Mucosa of gallbladder (tissue), 1 donor: ENCODE measurements at regions not wholly inside any gene's neighbourhood (a gene's known extent, or its start where the extent isn't known, plus 50 kb on each side); places are given as distances from the start of the nearest gene placed in this dataset.

Experiments
- DNase-seq: peaks from one replicate; pipeline ENCODE4 v3.0.0-alpha.2; 2020; ENCODE audit warnings: low spot score
- donor health status: DM: no; HTN: no; CAD: no.

DNA sequence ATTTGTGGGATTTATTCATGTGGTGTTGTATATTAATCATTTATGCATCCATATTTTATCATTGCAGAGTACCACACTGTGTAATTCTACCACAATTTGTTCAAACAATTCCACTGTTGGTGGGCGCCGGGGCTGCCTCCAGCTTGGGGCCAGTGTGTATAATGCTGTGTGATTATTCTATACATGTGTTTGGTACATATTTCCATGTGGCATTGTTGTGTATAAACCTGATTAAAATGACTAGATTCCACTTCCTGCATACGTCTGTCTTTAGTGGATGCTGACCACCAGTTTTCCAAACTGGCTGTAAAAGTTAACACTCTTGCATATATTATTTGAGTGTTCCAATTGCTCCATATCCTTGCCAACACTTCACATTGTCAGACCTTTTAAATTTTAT is 1213.8 kb downstream of the TBC1D22A start:
- DNase-seq, result no peak

DNA sequence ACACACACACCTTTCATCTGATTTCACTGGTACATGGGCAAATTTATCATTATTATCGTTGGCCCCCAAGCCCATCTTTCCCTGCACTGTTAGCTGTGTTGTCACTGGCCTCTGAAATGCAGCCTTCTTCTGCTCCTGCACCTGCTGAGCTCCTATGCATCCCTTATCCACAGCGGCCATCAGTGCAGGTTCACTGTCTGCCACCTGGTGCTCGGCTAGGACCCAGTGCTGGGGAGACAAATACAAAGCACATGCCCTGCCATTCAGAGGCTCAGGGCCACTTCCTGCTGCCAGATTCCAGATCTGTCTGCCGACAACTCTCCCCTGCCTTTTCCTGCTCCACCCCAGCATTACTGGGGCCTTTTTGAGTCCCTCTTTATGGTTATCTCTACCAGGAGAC is 1205.4 kb downstream of the TBC1D22A start:
- DNase-seq, result no peak

DNA sequence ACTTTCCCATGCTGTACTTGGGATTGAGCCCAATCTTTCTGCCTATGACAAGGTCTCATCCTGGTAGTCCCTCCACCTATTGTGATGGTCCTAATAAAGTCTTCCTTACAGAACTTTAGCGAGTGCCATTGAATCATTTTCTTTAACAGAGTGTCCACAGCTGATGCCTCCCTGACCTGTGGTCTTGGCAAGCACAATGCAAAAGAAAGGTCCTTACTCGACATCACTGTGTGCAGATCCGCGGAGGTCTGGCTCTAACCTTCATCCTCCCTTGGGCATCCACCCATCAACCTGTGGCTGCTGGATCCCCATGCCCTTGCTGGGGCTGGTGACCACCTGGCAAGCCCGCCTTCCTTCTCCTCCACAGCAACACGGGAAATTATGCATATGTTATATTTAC is 1203.9 kb downstream of the TBC1D22A start:
- no peak for DNase-seq

DNA sequence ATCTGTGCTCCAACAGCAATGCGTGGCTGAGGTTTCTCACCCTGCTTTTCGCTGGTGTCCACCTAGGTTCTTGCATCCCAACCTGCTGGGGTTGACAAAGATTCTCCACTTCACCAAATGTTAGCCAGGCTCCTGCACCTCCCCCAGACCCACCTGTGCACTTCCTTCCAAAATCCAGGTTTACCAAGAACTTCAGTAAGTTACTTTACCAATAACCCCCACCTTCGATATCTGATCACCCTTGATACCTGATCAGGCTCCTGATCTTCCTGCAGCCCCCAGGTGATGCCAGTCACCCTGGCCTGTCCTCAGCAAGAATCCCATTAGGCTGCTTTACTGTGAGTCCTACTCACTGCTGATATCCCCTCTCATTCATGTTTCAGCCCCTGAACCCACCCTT is 1203.4 kb downstream of the TBC1D22A start:
- DNase-seq, result no peak

DNA sequence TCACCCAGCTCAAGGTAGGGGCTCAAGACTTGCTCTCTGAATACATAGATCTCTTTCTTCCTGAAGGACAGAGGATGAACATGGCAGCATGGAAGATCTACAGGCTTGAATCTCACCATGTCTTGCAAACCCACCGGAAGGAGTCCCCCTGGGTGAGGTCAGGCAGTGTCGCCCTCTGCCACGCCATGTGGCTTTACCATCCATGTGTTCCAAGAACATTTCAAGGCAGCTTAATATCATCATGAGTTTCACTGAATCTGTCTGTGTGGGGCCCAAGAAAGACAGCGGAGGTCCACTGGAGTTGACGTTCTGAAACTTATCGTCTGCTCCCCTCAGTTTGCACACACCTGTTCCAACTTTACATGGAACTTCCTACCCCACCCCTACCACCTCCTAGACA is 1202.6 kb downstream of the TBC1D22A start:
- DNase-seq, result no peak

DNA sequence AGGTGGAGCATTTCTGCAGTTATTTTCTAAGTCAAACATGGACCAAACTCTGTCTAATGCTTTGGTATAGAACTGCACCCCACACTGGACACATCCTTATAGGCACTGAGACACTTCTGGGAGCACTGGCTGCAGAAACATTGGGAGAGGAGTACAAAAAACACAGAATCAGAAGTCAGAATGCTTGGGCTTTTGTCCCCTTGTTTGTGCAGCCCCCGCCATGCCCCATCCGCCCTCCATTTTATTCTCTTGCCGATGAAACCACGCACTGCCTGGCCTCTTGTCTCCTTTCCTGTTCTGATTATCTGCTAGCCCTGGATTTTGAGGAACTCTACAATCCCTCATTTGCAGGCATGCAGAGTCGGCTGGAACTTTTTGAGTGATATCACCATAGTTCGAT is 1201.2 kb downstream of the TBC1D22A start:
- no peak for DNase-seq

DNA sequence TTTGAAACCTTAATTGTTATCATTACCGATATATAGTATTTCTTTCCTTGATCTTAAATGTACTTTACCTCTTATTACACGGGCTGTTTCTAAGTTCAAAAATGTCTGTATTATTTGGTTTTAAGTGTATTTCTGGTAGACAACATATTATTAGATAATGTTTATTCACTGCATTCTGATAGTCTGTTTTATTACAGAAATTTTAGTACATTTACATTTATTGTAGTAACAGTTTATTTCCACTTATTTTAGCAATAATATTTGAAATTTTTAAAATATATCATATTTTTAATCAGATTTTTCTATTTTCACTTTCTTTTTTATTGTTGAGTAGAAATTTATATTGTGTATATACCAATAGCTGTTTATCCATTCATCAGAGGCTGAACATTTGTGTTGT is 1195.2 kb downstream of the TBC1D22A start:
- DNase-seq, result no peak

DNA sequence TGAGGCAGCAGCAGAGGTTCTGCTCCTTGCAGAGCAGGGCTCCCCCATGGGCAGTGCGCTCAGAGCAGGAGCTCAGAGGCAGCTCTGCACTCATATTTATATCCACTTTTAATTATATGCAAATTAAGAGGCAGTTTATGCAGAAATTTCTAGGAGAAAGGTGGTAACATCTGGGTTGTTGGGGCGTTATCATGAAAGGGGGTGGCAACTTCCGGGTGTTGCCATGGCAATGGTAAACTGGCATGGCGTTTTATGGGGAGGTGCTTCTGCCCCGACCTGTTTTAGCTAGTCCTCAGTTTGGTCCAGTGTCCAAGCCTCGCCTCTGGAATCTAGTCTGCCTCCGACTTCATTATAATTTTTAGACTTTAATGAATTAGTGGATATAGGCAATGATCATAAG is 1191.7 kb downstream of the TBC1D22A start:
- DNase-seq, result no peak

DNA sequence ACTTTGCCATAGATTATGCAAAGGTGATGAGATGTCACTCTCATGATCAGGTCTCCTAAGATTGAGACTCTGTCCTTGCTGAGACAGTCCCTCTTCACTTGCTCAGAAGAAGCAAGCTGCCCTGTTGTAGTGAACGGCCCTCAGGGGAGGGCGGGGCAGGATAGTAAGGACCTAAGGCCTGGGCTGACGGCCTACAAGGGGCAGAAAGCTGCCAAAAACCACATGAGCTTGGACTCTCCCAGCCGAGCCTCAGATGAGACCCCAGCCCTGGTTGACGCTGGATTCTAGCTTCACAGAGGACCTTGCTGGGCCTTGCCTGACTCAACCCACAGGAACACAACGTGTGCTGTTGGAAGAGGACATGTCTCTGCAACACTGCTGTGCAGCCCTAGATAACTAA is 1182.5 kb downstream of the TBC1D22A start:
- DNase-seq, result no peak

DNA sequence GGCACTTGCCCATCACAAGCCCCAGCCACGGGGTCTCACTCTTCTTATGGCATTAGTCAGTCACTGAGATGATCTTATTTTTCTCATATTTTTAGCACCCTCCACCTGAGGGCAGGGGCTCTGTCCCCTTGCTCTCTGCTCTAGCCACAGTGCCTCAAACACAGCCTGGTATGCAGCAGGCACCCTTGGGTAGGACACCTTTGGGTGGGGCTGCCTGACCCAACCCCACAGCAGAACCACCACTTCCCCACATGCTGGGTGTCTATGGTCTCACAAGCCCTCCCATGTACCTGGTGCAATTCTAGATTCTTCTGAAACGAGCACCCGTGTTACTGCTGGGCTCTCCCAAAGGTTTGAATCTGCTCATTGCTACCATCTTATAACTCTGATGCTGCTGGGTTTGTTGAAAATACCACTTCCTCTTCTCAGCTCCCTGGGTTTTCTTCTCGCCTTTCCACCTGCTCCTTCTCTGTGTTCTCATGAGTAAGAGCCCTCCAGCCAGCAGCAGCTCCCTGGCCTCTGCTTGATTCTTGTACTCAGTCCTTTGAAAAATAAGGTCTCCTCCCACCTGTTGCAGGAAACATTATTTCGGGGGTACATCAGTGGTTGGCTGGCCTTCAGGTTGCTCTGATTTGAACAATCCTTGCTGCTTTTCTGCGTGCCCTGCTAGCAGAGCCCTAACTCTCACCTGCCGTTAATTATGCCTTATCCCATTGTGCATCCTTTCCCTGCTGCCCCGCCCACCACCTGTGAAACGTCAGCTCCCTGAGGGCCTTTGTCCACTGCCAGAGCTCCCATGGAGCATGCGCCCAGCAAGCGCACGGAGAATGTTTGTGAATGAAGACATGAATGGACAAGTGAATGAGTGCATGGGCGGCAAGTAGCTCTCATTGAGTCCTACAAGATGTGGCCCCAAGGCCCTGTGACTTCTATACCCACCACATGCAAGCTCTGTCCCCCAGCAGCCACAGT is 1181.6 kb downstream of the TBC1D22A start:
- DNase-seq, result no peak

DNA sequence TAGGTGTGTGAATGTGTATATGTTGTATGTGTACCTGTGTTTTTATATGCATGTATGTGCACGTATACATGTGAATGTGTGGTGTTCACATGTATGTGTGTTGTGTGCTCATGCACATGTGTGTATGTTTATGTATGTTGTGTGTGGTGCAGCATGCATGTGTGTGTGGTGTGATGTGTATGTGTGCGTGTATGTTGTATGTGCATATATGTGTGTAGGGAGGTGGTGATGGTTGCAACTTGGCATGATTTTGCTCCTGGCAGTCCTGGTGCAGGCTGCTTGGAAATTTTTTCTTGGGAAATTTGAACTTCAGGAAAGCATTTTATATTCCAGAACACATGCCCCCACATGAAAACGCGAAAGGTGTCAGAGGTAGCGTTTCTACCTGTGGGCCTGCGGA is 1177.8 kb downstream of the TBC1D22A start:
- no peak for DNase-seq

DNA sequence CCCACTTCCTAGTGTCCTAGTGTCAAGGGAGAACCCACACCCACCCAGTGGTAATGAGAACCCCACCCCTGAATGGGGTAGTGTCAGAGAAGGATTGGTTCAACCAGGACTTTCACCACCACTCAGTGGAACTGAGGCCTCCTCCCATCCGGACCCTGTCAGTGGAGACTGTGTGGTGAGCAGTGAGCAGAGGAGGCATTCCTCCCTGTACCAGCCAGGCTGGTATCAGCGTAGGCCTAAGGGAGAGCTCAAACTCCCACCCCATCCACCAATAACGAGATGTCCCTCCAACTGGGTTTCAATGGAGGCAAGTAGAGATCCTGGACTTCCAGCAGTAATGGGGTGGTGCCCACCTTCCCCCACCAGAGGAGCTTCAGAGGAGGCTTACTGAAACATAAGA is 1171.4 kb downstream of the TBC1D22A start:
- DNase-seq, result no peak

DNA sequence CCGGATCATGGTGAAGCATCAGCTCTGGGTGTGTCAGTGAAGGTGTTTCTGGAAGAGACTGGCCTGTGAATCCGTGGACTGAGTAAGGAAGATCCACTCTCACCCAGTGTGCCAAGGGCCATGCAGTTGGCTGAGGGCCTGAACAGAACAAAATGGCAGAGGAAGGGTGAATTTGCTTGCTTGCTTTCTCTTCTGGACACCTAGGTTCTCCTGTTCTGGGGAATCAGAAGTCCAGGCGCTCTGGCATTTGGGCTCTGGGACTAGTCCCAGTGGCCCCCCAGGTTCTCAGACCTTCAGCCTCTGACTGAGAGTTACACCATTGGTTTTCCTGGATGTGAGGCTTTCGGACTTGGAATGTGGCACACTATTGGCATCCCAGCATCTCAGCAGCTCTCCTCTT is 1170.8 kb downstream of the TBC1D22A start:
- DNase-seq, result no peak

DNA sequence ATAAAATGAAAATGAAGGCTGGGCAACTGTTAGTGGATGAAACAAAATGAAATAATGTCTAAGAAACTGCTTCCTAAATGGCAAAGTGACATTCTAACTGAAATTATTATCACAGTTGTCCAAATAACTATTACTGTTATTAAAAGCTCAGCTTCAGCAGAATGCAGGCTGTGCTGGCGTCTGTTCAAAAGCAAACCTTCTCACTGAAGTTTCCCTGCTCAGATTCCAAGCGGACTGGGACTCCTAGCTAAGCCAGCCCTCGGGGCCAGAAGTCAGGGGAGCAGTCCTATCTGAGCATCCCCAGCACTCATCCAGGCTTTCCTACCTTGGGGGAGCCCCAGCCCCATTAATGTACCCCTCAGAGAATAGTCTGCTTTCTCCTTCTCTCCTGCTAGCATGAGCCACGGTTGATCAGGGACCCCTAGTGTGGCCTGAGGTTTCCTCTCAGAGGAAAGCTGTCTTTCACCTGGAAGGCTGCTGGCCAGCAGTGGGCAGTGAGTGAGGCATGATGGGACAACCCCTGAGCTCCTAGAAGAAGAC is 1167.3 kb downstream of the TBC1D22A start:
- no peak for DNase-seq

DNA sequence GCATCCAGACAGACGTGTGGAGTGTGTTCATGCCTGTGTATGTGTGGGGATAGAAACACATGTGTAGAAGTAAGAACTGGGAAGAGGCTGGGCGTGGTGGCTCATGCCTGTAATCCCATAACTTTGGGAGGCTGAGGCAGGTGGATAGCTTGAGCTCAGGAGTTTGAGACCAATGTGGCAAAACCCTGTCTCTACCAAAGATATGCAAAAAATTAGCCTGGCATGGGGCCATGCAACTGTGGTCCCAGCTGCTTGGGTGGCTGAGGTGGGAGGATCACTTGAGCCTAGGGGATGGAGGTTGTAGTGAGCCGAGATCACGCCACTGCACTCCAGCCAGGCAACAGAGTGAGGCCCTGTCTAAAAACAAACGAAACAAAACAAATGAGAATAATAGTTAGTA is 1166.6 kb downstream of the TBC1D22A start:
- DNase-seq, result no peak

DNA sequence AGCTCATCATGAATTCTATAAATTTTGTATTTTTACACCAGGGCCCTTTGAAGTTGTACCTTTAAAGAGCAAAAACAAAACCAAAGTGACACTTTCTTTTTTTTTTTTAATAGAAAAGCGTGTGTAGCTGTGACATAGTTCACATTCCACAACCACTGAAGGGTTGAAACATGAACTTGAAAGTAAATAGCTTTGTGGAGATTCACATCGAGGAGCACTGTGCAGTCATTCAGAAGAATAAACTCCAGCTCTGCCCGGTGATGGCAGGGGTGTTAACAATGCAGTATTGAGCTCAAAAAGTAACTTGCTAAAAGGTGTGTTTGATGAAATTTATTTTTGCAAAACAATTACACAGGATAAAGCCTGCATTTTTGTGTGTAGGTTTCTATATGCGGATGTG is 1166.2 kb downstream of the TBC1D22A start:
- DNase-seq, result no peak

DNA sequence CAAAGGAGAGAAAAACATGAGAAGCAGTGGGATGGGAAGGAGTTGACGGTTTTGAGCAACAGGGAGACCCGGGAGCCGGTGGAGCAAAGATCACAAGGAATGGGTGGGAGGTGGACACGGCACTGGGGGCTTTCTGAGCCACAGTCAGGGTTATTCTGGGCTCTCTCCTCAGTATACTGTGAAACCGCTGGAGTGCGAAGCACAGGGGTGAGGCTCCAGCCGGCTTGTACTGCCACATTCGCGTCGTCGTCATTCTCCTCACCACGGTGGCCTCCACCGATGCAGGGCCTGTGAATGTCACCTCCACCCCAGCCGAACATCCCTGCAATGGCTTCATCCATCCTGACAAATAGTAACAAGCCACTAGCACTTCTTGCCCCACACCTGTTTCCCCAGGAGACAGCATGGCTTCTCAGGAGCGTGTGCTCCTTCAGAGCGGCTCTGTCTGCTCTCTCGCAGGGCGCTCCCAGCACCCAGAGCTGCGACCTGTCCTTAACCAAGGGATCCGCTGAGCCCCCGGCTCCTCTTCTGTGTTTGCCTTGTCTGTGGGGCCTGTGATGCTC is 1165.3 kb downstream of the TBC1D22A start:
- no peak for DNase-seq

DNA sequence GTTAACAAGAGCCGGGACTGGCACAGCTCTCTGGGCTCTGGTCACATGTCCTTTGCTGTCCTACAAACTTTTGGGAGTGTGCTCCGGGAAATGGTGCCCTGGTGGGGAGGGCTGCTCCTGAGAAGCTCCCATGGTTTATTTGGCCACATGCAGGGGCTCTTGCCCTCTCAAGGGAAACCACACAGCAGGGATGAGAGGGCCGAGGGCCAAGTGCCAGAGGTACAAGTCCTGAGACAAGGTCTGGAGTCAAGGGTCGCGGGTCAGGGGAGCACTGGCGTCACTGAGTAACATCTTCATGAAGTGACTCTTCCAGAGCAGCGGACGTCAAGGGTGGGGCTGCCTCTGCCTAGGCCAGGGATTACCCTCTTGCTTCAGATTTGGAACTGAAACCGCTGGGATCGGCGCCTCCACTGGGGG is 1160.6 kb downstream of the TBC1D22A start:
- no peak for DNase-seq

DNA sequence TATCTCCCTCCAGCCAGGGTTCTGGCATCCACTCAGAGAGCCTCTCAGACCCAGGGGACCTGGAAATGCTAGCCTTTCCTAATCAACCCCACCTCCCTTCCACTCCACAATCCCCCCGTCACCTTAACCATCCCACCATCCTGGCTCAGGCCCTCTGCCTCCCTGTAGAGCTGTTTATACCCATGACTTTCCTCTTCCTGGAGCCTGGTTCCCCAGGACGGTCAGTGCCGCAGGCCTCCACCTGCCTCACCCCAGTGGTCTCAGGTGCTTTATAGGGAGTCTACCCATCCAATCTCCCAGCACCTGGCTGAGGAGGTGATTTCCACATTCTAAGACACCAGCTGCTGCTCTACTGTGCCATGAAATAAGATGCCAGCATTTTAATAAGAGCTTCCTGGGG is 1159.5 kb downstream of the TBC1D22A start:
- DNase-seq, result no peak

DNA sequence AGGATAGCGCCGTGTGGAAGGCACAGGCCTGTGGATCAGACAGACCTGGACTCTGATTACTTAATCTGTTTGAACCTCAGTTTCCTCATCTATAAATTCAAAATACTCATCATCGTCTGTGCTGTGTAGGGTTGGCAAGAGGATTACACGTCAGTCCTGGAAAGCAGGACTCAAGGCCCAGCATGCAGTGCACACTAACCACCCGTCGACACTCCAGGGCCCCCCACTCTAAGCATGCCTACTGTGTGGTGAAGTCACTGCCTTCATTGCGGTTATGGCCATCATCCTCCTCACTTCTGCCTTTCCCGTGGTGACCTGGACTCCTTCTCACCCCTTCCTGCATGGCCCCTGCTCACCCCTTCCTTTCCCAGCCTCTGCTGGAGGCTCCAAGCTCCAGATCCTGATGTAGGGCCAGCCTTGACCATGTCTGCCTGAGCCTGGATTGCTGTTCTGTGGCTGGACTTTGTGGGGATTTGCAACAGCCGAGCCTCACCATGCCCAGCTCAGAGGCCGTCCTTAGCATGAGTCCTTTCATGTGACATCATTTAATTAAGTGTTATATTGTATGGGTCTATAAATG is 1158.0 kb downstream of the TBC1D22A start:
- no peak for DNase-seq

DNA sequence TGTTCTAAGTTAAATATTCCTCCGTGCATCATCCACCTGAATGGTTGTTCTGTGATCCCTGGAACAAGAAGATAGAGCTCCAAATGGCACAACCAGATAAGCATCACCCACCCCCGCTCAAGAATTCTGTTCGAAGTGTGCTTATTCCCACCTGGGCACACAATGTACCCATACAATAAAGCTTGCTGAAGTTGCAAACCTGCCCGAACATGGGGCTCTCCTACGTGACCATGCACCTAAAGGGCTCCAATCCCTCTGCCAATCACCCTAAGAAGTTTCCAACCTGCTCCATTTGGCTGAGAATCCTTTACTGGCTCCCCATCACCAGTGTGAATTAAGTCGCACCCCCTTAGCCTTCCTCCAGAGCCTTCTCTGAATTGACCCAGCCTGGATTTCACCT is 1157.4 kb downstream of the TBC1D22A start:
- no peak for DNase-seq

DNA sequence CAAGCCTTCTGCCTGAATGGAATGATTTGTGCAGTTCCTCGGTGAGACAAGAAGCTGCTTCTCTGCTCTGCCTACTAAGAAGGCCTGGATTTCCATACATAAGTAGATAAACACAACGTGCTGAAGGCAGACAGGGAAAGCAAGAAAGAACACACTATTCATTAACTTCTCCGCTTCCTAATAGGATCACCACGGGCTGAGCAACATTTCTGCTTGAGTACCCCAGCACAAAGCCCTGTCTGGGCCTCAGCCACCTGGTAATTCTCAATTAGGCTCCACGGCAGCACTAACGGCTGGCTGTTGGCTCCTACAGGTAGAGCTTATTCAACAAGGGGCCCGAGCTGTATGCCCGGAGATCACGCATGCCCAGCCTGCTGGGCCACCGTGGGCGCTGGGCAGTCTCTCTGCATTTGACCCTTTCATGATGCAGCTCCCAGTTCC is 1156.6 kb downstream of the TBC1D22A start:
- DNase-seq, result no peak
